ENCODE measurements at regions not wholly inside any gene's neighbourhood (a gene's known extent, or its start where the extent isn't known, plus 50 kb on each side); places are given as distances from the start of the nearest gene placed in this dataset.

DNA sequence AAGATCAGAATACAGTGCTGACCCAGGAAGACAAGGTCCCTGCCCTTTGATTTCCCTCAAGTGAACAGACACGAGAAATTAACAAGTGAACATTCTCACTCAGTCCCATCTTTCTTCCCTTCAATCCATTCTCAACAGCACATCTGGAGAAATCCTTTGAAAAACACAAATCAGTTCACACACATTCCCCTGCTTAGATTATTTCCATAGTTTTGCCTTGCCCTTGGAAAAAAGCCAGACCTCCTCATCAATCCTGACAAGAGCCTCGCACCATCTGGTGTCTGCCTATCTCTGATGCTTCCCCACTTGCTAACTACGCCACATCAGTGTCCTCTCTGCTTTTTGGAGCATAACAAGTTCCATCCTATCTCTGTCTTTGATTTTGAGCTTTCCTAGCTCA, 94.4 kb upstream of the KIAA1217 start:
- peaks cover 0 to 4% of the 10 kb centered on the region in 2 donors for H3K4me1 ChIP-seq (replicated peaks in 1 of 2)
- H3K27me3 ChIP-seq = no peaks in the 10 kb centered on the region
- no peak overlapping the region for H3K4me3 ChIP-seq
- H3K27ac ChIP-seq = peak overlapping the region in 2 of 5 donors; percentile 30 to 32
- no peak for TF ChIP-seq POLR2A (IDR thresholded peaks at IDR 0.05)
- no peak for TF ChIP-seq CTCF (IDR thresholded peaks at IDR 0.05)
- no peaks in the 10 kb centered on the region for H3K9me3 ChIP-seq (replicated peaks in 1 of 3)
- intact Hi-C loops (cut with DNase I) = no loop called here
- H3K36me3 ChIP-seq (replicated peaks in 1 of 2) = no peaks in the 10 kb centered on the region
- 53 to 71% (median 59%) methylated on average over 3 of the region's 3 CpGs for WGBS, 4 donors
- no peak for DNase-seq

DNA sequence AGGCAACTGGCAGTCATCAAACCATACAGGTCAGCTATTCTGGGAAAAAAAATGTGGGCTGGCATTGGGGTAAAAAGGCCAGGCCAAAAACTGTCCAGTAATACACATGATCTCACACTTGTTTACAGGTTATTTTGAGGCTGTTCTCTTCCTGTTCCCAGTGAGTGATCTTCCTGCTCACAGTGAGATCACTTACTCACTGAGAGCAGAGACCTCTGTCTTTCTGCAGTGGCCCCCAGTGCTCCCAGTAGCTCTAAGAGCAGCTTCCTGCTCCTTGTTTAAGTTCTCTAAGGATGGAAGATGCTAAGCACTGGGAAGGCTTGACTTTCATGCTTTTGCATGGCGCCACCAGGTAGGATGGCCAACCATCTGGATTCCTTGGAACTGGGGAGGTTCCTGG, 93.5 kb upstream of the KIAA1217 start:
- Histone ChIP-seq H3K9me3 (replicated peaks in 1 of 3) (no peaks in the 10 kb centered on the region), H3K4me1 (replicated peaks in 1 of 2) (peaks cover 0 to 4% of the 10 kb centered on the region in 2 donors), H3K27me3 (no peaks in the 10 kb centered on the region), H3K4me3 (no peak overlapping the region), H3K36me3 (replicated peaks in 1 of 2) (no peaks in the 10 kb centered on the region), H3K27ac (peak overlapping the region in 2 of 5 donors; percentile 30 to 32)
- DNase-seq = no peak
- intact Hi-C loops (cut with DNase I) = no loop called here
- 83 to 97% (median 90%) methylated on average over 1 of the region's 1 CpG for WGBS, 4 donors
- TF ChIP-seq POLR2A (IDR thresholded peaks at IDR 0.05) (no peak), CTCF (IDR thresholded peaks at IDR 0.05) (no peak)

- Histone ChIP-seq H3K9me3 (replicated peaks in 1 of 3) (no peaks in the 10 kb centered on the region), H3K36me3 (replicated peaks in 1 of 2) (no peaks in the 10 kb centered on the region), H3K27me3 (no peaks in the 10 kb centered on the region), H3K27ac (peak overlapping the region in 2 of 5 donors; percentile 43 to 61), H3K4me3 (peak overlapping the region in 1 of 4 donors; percentile 9), H3K4me1 (replicated peaks in 1 of 2) (peaks cover 0 to 4% of the 10 kb centered on the region in 2 donors)
- no peak for TF ChIP-seq CTCF (IDR thresholded peaks at IDR 0.05)
- peak in 1 of 2 donors; percentile 15 for TF ChIP-seq POLR2A (IDR thresholded peaks at IDR 0.05)
- intact Hi-C loops (cut with DNase I) = no loop called here
- WGBS, 4 donors = 35 to 47% (median 37%) methylated on average over 12 of the region's 12 CpGs
- DNase-seq = peak in 4 of 7 donors; percentile 7 to 51 (median 24)
Measured at GRCh38 chr10:24118246-24118645, 90.7 kb upstream of the KIAA1217 start.

DNA sequence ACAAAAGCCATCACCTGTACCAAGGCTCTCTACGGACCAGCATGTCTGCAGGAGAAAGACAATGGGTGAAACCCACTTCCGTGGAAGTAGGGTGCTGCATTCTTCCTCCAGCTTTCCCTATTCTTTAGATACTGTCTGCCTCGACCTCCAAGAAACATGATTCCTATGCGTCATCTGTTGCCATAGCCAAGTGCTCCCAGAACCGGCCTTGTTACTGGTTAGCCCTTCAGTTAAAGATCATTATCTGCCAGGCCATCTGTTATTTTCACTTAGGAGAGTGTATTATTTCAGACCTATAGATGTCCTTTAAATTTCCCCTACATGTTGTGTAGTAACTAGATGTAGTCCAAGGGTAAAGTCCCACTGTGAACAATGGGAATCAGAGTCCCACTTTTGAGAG, 89.0 kb upstream of the KIAA1217 start:
- Histone ChIP-seq H3K27ac (peak overlapping the region in 2 of 5 donors; percentile 43 to 45), H3K4me3 (peak overlapping the region in 1 of 4 donors; percentile 9), H3K36me3 (replicated peaks in 1 of 2) (no peaks in the 10 kb centered on the region), H3K27me3 (no peaks in the 10 kb centered on the region), H3K4me1 (replicated peaks in 1 of 2) (peaks cover 0 to under 1% of the 10 kb centered on the region in 2 donors), H3K9me3 (replicated peaks in 1 of 3) (no peaks in the 10 kb centered on the region)
- DNase-seq = no peak
- 59 to 69% (median 59%) methylated on average over 5 of the region's 5 CpGs for WGBS, 4 donors
- intact Hi-C loops (cut with DNase I) = no loop called here
- TF ChIP-seq POLR2A (IDR thresholded peaks at IDR 0.05) (no peak), CTCF (IDR thresholded peaks at IDR 0.05) (no peak)
